Osteoblast (primary cell): ENCODE measurements at regions not wholly inside any gene's neighbourhood (a gene's known extent, or its start where the extent isn't known, plus 50 kb on each side); places are given as distances from the start of the nearest gene placed in this dataset.
A peak's percentile ranks its signal among the peaks of the same experiment; 100 is the strongest.
"Not testable (repeated sequence)": the region's sequence is repeated elsewhere in the genome, so short reads cannot be mapped to it uniquely, and the experiment has no call there.

ENCODE experiments used
- DNase-seq: peaks from one replicate; pipeline ENCODE4 v3.0.0; 2011; ENCODE audit warnings: low spot score, mixed read lengths; ENCODE audit not compliant: insufficient read length; ENCODE audit errors: missing footprints
- H2AFZ ChIP-seq: 2 replicates; pipeline ENCODE4 v1.6.0; 2011; ENCODE audit warnings: mild to moderate bottlenecking, low read length
- H3K27ac ChIP-seq: 2 replicates; pipeline ENCODE4 v1.5.1; 2011; ENCODE audit warnings: mild to moderate bottlenecking, low read depth, low read length, moderate library complexity
- H3K27me3 ChIP-seq: 2 replicates; pipeline ENCODE4 v1.6.0; 2012; ENCODE audit warnings: mild to moderate bottlenecking, control low read depth, inconsistent platforms, low read length, moderate library complexity; ENCODE audit not compliant: insufficient read depth
- H3K36me3 ChIP-seq: 2 replicates; pipeline ENCODE4 v1.5.1; 2011; ENCODE audit warnings: mild to moderate bottlenecking, low read length, control low read depth, moderate library complexity; ENCODE audit not compliant: insufficient read depth
- H3K4me1 ChIP-seq: 2 replicates; pipeline ENCODE4 v1.5.1; 2011; ENCODE audit warnings: mild to moderate bottlenecking, low read length, control low read depth, moderate library complexity; ENCODE audit not compliant: insufficient read depth
- H3K4me2 ChIP-seq: 2 replicates; pipeline ENCODE4 v1.6.0; 2011; ENCODE audit warnings: mild to moderate bottlenecking, low read length; ENCODE audit not compliant: insufficient read depth
- H3K4me3 ChIP-seq: fragments of 200-600 bp; sonication (generic); 3 replicates; pipeline ENCODE4 v1.5.1; 2012; ENCODE audit warnings: mild to moderate bottlenecking, low read length, inconsistent platforms; ENCODE audit not compliant: insufficient read depth
- H3K79me2 ChIP-seq: 2 replicates; pipeline ENCODE4 v1.6.0; 2012; ENCODE audit warnings: mild to moderate bottlenecking, low read length, control low read depth, inconsistent platforms; ENCODE audit not compliant: insufficient read depth
- H3K9me3 ChIP-seq: 2 replicates; pipeline ENCODE4 v1.5.1; 2011; ENCODE audit warnings: low read depth, low read length, control low read depth
- H4K20me1 ChIP-seq: 2 replicates; pipeline ENCODE4 v1.6.0; 2012; ENCODE audit warnings: mild to moderate bottlenecking, low read length, control low read depth; ENCODE audit not compliant: insufficient read depth
- CTCF ChIP-seq: IDR thresholded peaks from 2 replicates; pipeline ENCODE4 v1.5.1; 2011; ENCODE audit warnings: mild to moderate bottlenecking, low read depth, low read length, moderate library complexity; ENCODE audit errors: extremely low read depth

GRCh38 chr12:88896958-88897357, 316.7 kb upstream of the KITLG start:
- H3K9me3 ChIP-seq = no peaks in the 10 kb centered on the region
- H3K4me3 ChIP-seq = no peak overlapping the region
- H3K79me2 ChIP-seq = no peaks in the 10 kb centered on the region
- no peak for TF ChIP-seq CTCF
- H3K27me3 ChIP-seq = no peaks in the 10 kb centered on the region
- peak; percentile 29 for DNase-seq
- no peak overlapping the region for H3K4me2 ChIP-seq
- peaks cover 21% of the 10 kb centered on the region for H3K4me1 ChIP-seq
- peak overlapping the region; percentile 64 for H3K27ac ChIP-seq
- H3K36me3 ChIP-seq = no peaks in the 10 kb centered on the region
- no peak overlapping the region for H2AFZ ChIP-seq
- no peaks in the 10 kb centered on the region for H4K20me1 ChIP-seq

GRCh38 chr12:88895634-88896033, 315.4 kb upstream of the KITLG start:
- Histone ChIP-seq H3K79me2 (no peaks in the 10 kb centered on the region), H3K27ac (no peak overlapping the region), H3K27me3 (no peaks in the 10 kb centered on the region), H3K4me2 (no peak overlapping the region), H3K4me3 (no peak overlapping the region), H3K9me3 (no peaks in the 10 kb centered on the region), H3K4me1 (peaks cover 21% of the 10 kb centered on the region), H2AFZ (no peak overlapping the region), H4K20me1 (no peaks in the 10 kb centered on the region), H3K36me3 (no peaks in the 10 kb centered on the region)
- no peak for TF ChIP-seq CTCF
- DNase-seq = no peak

GRCh38 chr12:88893801-88894200, 313.5 kb upstream of the KITLG start:
- Histone ChIP-seq H3K36me3 (no peaks in the 10 kb centered on the region), H4K20me1 (no peaks in the 10 kb centered on the region), H3K27me3 (no peaks in the 10 kb centered on the region), H2AFZ (peak overlapping the region; percentile 2), H3K9me3 (no peaks in the 10 kb centered on the region), H3K4me3 (no peak overlapping the region), H3K4me1 (peaks cover 27% of the 10 kb centered on the region), H3K79me2 (no peaks in the 10 kb centered on the region), H3K27ac (no peak overlapping the region), H3K4me2 (peak overlapping the region; percentile 14)
- no peak for DNase-seq
- no peak for TF ChIP-seq CTCF

GRCh38 chr12:88891434-88891833, 311.2 kb upstream of the KITLG start:
- H3K36me3 ChIP-seq, H3K4me2 ChIP-seq, H3K9me3 ChIP-seq, H3K27me3 ChIP-seq, H2AFZ ChIP-seq, H3K4me3 ChIP-seq, H4K20me1 ChIP-seq, DNase-seq, H3K79me2 ChIP-seq, H3K27ac ChIP-seq: not testable (repeated sequence)
- H3K4me1 ChIP-seq = peaks cover 16% of the 10 kb centered on the region
